HepG2 (cell line): ENCODE measurements at regions not wholly inside any gene's neighbourhood (a gene's known extent, or its start where the extent isn't known, plus 50 kb on each side); places are given as distances from the start of the nearest gene placed in this dataset.

ENCODE experiments used
- ATAC-seq: fragments of 200-7000 bp; cut with Tn5 transposase; 3 replicates; pipeline ENCODE4 v1.9.1; 2020; ENCODE audit warnings: mild to moderate bottlenecking, moderate library complexity
- BruUV-seq: library from RNA; stranded (reverse); fragments of 400-500 nt; replicated peaks from 2 replicates; lab custom pipeline; 2021; lab: Mats Ljungman, UMichigan
- CTCF ChIA-PET: fragments of 300-600 bp; formaldehyde crosslinking; extraction: SDS; loops from one replicate; lab custom pipeline; 2021; ENCODE audit warnings: low total read pairs, inconsistent platforms, low intra/inter-chr PET ratio; lab: Yijun Ruan, JAX
- POLR2A ChIA-PET: fragments of 350-600 bp; sonication (Branson Sonifier 250); formaldehyde crosslinking; loops from one replicate; lab custom pipeline; 2020; ENCODE audit warnings: antibody characterized with exemption, inconsistent platforms; lab: Yijun Ruan, JAX
- DNase-seq: peaks from one replicate; pipeline ENCODE4 v3.0.0-alpha.2; 2015; ENCODE audit warnings: low spot score
- FAIRE-seq: peaks from 3 replicates; lab custom pipeline; 2011; peaks lifted over from hg19 to GRCh38; lab: Jason Lieb, UNC
- H2AFZ ChIP-seq: one replicate; pipeline ENCODE4 v1.6.1; 2011; ENCODE audit warnings: low read length, inconsistent platforms
- H3K27ac ChIP-seq: fragments of 300-600 bp; 3 replicates; pipeline ENCODE4 v1.8.0; 2011; ENCODE audit warnings: mixed run types, mild to moderate bottlenecking, mixed read lengths, low read length, inconsistent platforms; ENCODE audit not compliant: insufficient read depth; ENCODE audit errors: extremely low read length
- H3K27me3 ChIP-seq, 2 experiments: fragments of 200-600 bp in 1 of 2; 2 replicates in 1 of 2; 3 replicates in 1 of 2; pipeline versions ENCODE4 v1.6.0 to v1.8.0; 2011; ENCODE audit warnings: low read length in 2 of 2, mild to moderate bottlenecking in 2 of 2, moderate library complexity in 2 of 2, inconsistent platforms in 1 of 2; ENCODE audit not compliant: insufficient read depth in 2 of 2, control insufficient read depth in 1 of 2
- H3K36me3 ChIP-seq, 2 experiments: fragments of 200-600 bp in 1 of 2; replicated peaks in 1 of 2; 2 replicates in 1 of 2; 3 replicates in 1 of 2; pipeline versions ENCODE4 v1.5.1 to v1.8.0; 2011; ENCODE audit warnings: low read length in 2 of 2, inconsistent platforms in 1 of 2; ENCODE audit not compliant: insufficient read depth in 2 of 2, control insufficient read depth in 1 of 2
- H3K4me1 ChIP-seq: 2 replicates; pipeline ENCODE4 v1.5.1; 2012; ENCODE audit warnings: low read length, inconsistent platforms; ENCODE audit not compliant: insufficient read depth
- H3K4me2 ChIP-seq: 2 replicates; pipeline ENCODE4 v1.6.0; 2011; ENCODE audit warnings: low read depth, low read length, inconsistent platforms
- H3K4me3 ChIP-seq, 3 experiments: fragments of 200-600 bp in 1 of 3; sonication (generic), shearing (Covaris generic) in 1 of 3; replicated peaks in 1 of 3; 2 replicates each; pipeline ENCODE4 v1.5.1; 2011 to 2016; ENCODE audit warnings: low read length in 3 of 3, inconsistent platforms in 2 of 3, low read depth in 2 of 3, mild to moderate bottlenecking in 2 of 3, control low read depth in 1 of 3, mixed read lengths in 1 of 3; ENCODE audit not compliant: insufficient read depth in 1 of 3
- H3K79me2 ChIP-seq: one replicate; pipeline ENCODE4 v1.6.1; 2011; ENCODE audit warnings: low read length, inconsistent platforms; ENCODE audit not compliant: insufficient read depth
- H3K9ac ChIP-seq: 2 replicates; pipeline ENCODE4 v1.6.0; 2011; ENCODE audit warnings: mild to moderate bottlenecking, low read depth, low read length, inconsistent platforms; ENCODE audit not compliant: insufficient read depth
- H3K9me3 ChIP-seq: 2 replicates; pipeline ENCODE4 v1.5.1; 2012; ENCODE audit warnings: mild to moderate bottlenecking, low read length
- H4K20me1 ChIP-seq: 2 replicates; pipeline ENCODE4 v1.6.0; 2011; ENCODE audit warnings: inconsistent platforms, mild to moderate bottlenecking, low read length, moderate library complexity; ENCODE audit not compliant: insufficient read depth
- GFI1 ChIP-seq: sonication (generic); formaldehyde crosslinking; IDR thresholded peaks from 2 replicates; pipeline ENCODE4 v1.5.0; 2020; ENCODE audit warnings: missing genetic modification reagents, mild to moderate bottlenecking, borderline replicate concordance
- LCORL ChIP-seq, 2 experiments: fragments of 450-650 bp in 1 of 2; sonication (generic) in 1 of 2; formaldehyde crosslinking in 1 of 2; IDR thresholded peaks; 2 replicates each; pipeline versions ENCODE4 v1.5.0 to v1.6.1; 2017 to 2020; ENCODE audit warnings: antibody characterized with exemption in 1 of 2, missing genetic modification reagents in 1 of 2
- MED8 ChIP-seq: sonication (generic); formaldehyde crosslinking; IDR thresholded peaks from 2 replicates; pipeline ENCODE4 v1.8.1; 2023; ENCODE audit warnings: mild to moderate bottlenecking, missing genetic modification reagents; ENCODE audit not compliant: insufficient replicate concordance
- NFIB ChIP-seq: sonication (generic); formaldehyde crosslinking; IDR thresholded peaks from 2 replicates; pipeline ENCODE4 v1.9.0; 2021; ENCODE audit warnings: missing genetic modification reagents, mild to moderate bottlenecking, borderline replicate concordance
- ZBED4 ChIP-seq: sonication (generic); formaldehyde crosslinking; IDR thresholded peaks from 2 replicates; pipeline ENCODE4 v1.4.0; 2020; ENCODE audit warnings: missing genetic modification reagents, borderline replicate concordance
- ZNF326 ChIP-seq: sonication (generic); formaldehyde crosslinking; IDR thresholded peaks from 2 replicates; pipeline ENCODE4 v1.4.0; 2020; ENCODE audit warnings: missing genetic modification reagents, borderline replicate concordance
- WGBS: methylation state at CpG from one replicate; pipeline ENCODE4 v1.1.6; 2017; ENCODE audit warnings: low lambda C conversion rate; 5-methylcytosine and 5-hydroxymethylcytosine counted together
- in situ Hi-C: cut with HindIII; loops from 2 replicates; pipeline ENCODE4 v1.10.0; 2017; ENCODE audit warnings: low pct_unique_long_range_greater_than_20kb; ENCODE audit not compliant: extremely low pct_ligation_motif_present
- intact Hi-C: fragments of 100-400 bp; cut with micrococcal nuclease; formaldehyde crosslinking; loops from one replicate; pipeline ENCODE4 v1.10.0; 2022; ENCODE audit not compliant: unreplicated experiment

GRCh38 chr6:148001844-148002642 lies 340.6 kb upstream of the SASH1 start (continued):
- TF ChIP-seq ZBED4 (CRISPR knock-in tag) = no peak

GRCh38 chr6:148004651-148005050 lies 338.0 kb upstream of the SASH1 start:
- BruUV-seq = no TSS peak
- Histone ChIP-seq H3K27me3 (no peaks in the 10 kb centered on the region), H3K9ac (no peak overlapping the region), H3K4me2 (no peak overlapping the region), H4K20me1 (no peaks in the 10 kb centered on the region), H3K9me3 (0 out of 2 replicates have a peak, but pooled peaks cover 5% of the 10 kb centered on the region), H3K4me1 (no peaks in the 10 kb centered on the region), H3K27ac (no peak overlapping the region), H3K4me3 (no peak overlapping the region), H3K79me2 (no peaks in the 10 kb centered on the region), H2AFZ (no peak overlapping the region), H3K36me3 (no peaks in the 10 kb centered on the region)
- FAIRE-seq = no peak
- CTCF ChIA-PET = no interaction called here
- no peak for DNase-seq
- in situ Hi-C loops = no loop called here
- ATAC-seq = no peak
- WGBS = 26% methylated on average over 3 of the region's 3 CpGs
- POLR2A ChIA-PET = no interaction called here
- intact Hi-C loops = no loop called here
- TF ChIP-seq LCORL (IDR thresholded peaks at IDR 0.05) = no peak
- TF ChIP-seq LCORL (CRISPR knock-in tag; IDR thresholded peaks at IDR 0.05) = no peak
- TF ChIP-seq GFI1 = no peak
- no peak for TF ChIP-seq ZNF326
- TF ChIP-seq NFIB (CRISPR knock-in tag) = no peak
- no peak for TF ChIP-seq MED8 (CRISPR knock-in tag)
